ENCODE measurements at regions not wholly inside any gene's neighbourhood (a gene's known extent, or its start where the extent isn't known, plus 50 kb on each side); places are given as distances from the start of the nearest gene placed in this dataset.
"Not testable (repeated sequence)": the region's sequence is repeated elsewhere in the genome, so short reads cannot be mapped to it uniquely, and the experiment has no call there.

DNA sequence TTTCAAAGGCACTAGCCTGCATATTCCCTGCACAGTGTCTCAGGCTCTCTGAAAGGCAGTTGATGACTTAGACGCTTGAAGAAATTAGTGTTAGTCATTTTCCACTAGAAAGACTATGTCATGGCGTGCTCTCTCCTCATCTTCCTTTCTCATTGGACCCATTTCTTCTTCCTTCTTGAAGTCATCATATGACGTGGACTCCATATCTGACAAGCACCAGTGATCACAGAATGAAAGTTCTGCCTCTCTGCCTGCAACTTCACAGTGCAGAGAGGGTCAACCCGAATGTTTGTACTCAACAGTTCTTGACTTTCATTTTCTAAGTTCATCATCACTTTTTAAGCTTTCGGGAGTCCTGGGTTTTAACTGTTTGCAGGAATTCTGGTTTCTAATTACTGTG, 63.7 kb upstream of the CYRIA start:
- Histone ChIP-seq H3K9ac (ENCODE audit: low read length) (no peak overlapping the region), H3K27ac (ENCODE audit: low read depth, low read length) (no peak overlapping the region), H3K4me2 (ENCODE audit: low read length) (no peak overlapping the region), H3K79me2 (ENCODE audit: insufficient read depth, low read length) (no peaks in the 10 kb centered on the region), H3K9me3 (ENCODE audit: insufficient read depth, low read depth, low read length) (no peaks in the 10 kb centered on the region), H3K4me1 (ENCODE audit: insufficient read depth, low read length) (no peaks in the 10 kb centered on the region), H3K27me3 (ENCODE audit: insufficient read depth, low read length) (no peaks in the 10 kb centered on the region), H3K4me3 (ENCODE audit: insufficient read depth, low read depth, low read length) (no peak overlapping the region), H4K20me1 (ENCODE audit: insufficient read depth, low read length) (no peaks in the 10 kb centered on the region), H2AFZ (ENCODE audit: low read depth, low read length) (no peak overlapping the region), H3K36me3 (ENCODE audit: insufficient read depth, low read length) (no peaks in the 10 kb centered on the region)
- Mint-ChIP-seq H3K9me3 (ENCODE audit: unreplicated experiment) (no peaks in the 10 kb centered on the region), H3K4me1 (ENCODE audit: low read depth, unreplicated experiment) (peaks cover 6% of the 10 kb centered on the region), H3K4me3 (ENCODE audit: unreplicated experiment) (no peak overlapping the region), H3K27ac (ENCODE audit: unreplicated experiment) (no peak overlapping the region), H3K27me3 (ENCODE audit: low read depth, unreplicated experiment) (peaks cover 14% of the 10 kb centered on the region), H3K36me3 (ENCODE audit: low read depth, unreplicated experiment) (no peaks in the 10 kb centered on the region)
- TF ChIP-seq CTCF (IDR thresholded peaks at IDR 0.05; ENCODE audit: insufficient read depth, low read depth, low read length), result no peak
- TF ChIP-seq EZH2 (IDR thresholded peaks at IDR 0.05; ENCODE audit: insufficient read depth, low read length), result no peak
- FAIRE-seq (no peak), DNase-seq (ENCODE audit: low read depth) (no peak)

DNA sequence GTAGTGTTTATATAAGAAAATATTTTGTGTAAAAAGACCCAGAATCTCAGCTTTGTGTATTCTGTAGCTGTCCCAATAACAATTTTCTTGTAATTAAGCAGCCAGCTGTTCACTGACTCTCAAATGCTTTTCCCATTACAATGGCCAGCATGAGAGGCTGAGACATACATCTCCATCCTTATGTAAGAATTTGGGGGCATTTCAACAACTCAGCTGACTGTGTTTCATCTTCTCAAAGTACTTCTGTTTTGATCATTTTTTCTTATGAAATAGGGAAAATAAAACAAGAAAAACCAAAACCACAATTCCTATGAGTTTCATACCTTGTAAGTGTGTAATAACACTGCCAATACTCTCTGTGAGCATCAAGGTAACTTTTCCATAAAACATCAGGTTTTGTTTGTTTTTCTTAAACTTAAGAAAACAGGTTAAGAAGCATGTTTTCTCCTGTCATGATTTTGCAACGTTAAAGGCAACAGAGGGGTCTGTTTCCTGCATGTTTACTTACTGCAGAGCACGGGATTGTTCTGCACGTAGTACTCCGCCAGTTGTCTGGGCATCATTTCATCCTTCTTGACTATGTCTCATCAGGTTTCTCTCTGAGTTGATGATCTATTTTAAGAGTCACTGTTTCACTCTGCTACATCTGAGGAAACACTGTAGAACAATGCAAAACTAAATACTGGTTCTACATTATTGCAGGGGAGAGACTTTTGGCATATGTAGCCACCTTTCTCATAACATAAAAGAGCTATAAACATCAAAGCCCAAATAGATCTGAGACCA, 62.9 kb upstream of the CYRIA start:
- no peak overlapping the region for H3K27ac ChIP-seq (ENCODE audit: low read depth, low read length)
- H4K20me1 ChIP-seq (ENCODE audit: insufficient read depth, low read length), result no peaks in the 10 kb centered on the region
- no peaks in the 10 kb centered on the region for H3K27me3 ChIP-seq (ENCODE audit: insufficient read depth, low read length)
- no peak overlapping the region for H3K9ac ChIP-seq (ENCODE audit: low read length)
- Mint-ChIP-seq H3K27me3 (ENCODE audit: low read depth, unreplicated experiment) (peaks cover 13% of the 10 kb centered on the region), H3K4me3 (ENCODE audit: unreplicated experiment) (no peak overlapping the region), H3K4me1 (ENCODE audit: low read depth, unreplicated experiment) (peaks cover 6% of the 10 kb centered on the region), H3K36me3 (ENCODE audit: low read depth, unreplicated experiment) (no peaks in the 10 kb centered on the region), H3K27ac (ENCODE audit: unreplicated experiment) (no peak overlapping the region), H3K9me3 (ENCODE audit: unreplicated experiment) (no peaks in the 10 kb centered on the region)
- FAIRE-seq (no peak), DNase-seq (ENCODE audit: low read depth) (no peak)
- no peak overlapping the region for H2AFZ ChIP-seq (ENCODE audit: low read depth, low read length)
- no peaks in the 10 kb centered on the region for H3K4me1 ChIP-seq (ENCODE audit: insufficient read depth, low read length)
- no peaks in the 10 kb centered on the region for H3K36me3 ChIP-seq (ENCODE audit: insufficient read depth, low read length)
- no peak overlapping the region for H3K4me3 ChIP-seq (ENCODE audit: insufficient read depth, low read depth, low read length)
- no peaks in the 10 kb centered on the region for H3K9me3 ChIP-seq (ENCODE audit: insufficient read depth, low read depth, low read length)
- no peak overlapping the region for H3K4me2 ChIP-seq (ENCODE audit: low read length)
- no peaks in the 10 kb centered on the region for H3K79me2 ChIP-seq (ENCODE audit: insufficient read depth, low read length)
- TF ChIP-seq CTCF (IDR thresholded peaks at IDR 0.05; ENCODE audit: insufficient read depth, low read depth, low read length) (no peak), EZH2 (IDR thresholded peaks at IDR 0.05; ENCODE audit: insufficient read depth, low read length) (no peak)

GRCh38 chr2:16727849-16728248, 62.2 kb upstream of the CYRIA start:
- not testable (repeated sequence) for H3K27ac ChIP-seq (ENCODE audit: low read depth, low read length); H3K36me3 Mint-ChIP-seq (ENCODE audit: low read depth, unreplicated experiment); H3K27ac Mint-ChIP-seq (ENCODE audit: unreplicated experiment); H3K9me3 Mint-ChIP-seq (ENCODE audit: unreplicated experiment); H3K36me3 ChIP-seq (ENCODE audit: insufficient read depth, low read length); H3K9me3 ChIP-seq (ENCODE audit: insufficient read depth, low read depth, low read length); H4K20me1 ChIP-seq (ENCODE audit: insufficient read depth, low read length); H3K4me3 Mint-ChIP-seq (ENCODE audit: unreplicated experiment); H2AFZ ChIP-seq (ENCODE audit: low read depth, low read length); H3K27me3 ChIP-seq (ENCODE audit: insufficient read depth, low read length); H3K79me2 ChIP-seq (ENCODE audit: insufficient read depth, low read length); H3K4me2 ChIP-seq (ENCODE audit: low read length); H3K9ac ChIP-seq (ENCODE audit: low read length); DNase-seq (ENCODE audit: low read depth); FAIRE-seq; H3K4me1 Mint-ChIP-seq (ENCODE audit: low read depth, unreplicated experiment); H3K4me1 ChIP-seq (ENCODE audit: insufficient read depth, low read length); H3K4me3 ChIP-seq (ENCODE audit: insufficient read depth, low read depth, low read length); H3K27me3 Mint-ChIP-seq (ENCODE audit: low read depth, unreplicated experiment)
